NCI-H187 (cell line): ENCODE measurements at regions not wholly inside any gene's neighbourhood (a gene's known extent, or its start where the extent isn't known, plus 50 kb on each side); places are given as distances from the start of the nearest gene placed in this dataset.
"Not testable (repeated sequence)": the region's sequence is repeated elsewhere in the genome, so short reads cannot be mapped to it uniquely, and the experiment has no call there.

ENCODE experiments used
- DNase-seq, 2 experiments: peaks; one replicate each; lab custom pipeline; 2025; lab: John Stamatoyannopoulos, UW

DNA sequence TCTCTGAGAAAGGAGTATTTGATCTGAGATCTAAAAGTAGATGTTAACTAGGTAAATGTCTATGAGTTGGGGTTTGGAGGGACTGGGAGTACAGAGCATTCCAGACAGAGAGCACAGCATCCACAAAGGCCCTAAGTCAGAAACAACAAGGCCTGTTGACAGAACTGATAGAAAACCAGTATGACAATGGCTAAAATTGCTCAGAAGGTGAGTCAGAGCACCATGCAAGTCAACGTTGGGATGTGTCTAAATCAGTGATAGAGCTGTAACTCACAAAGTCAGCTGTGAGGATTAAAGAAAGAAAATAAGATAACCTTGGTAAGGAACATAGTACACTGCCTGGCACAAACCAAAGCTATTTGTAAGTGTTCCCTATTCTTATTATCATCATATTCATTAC lies 124.0 kb downstream of the CETN3 start:
- no peak for DNase-seq

- no peak for DNase-seq
Measured at GRCh38 chr5:90284375-90284774, 125.2 kb downstream of the CETN3 start.

- no peak for DNase-seq
Measured at GRCh38 chr5:90279091-90279490, 130.5 kb downstream of the CETN3 start.

DNA sequence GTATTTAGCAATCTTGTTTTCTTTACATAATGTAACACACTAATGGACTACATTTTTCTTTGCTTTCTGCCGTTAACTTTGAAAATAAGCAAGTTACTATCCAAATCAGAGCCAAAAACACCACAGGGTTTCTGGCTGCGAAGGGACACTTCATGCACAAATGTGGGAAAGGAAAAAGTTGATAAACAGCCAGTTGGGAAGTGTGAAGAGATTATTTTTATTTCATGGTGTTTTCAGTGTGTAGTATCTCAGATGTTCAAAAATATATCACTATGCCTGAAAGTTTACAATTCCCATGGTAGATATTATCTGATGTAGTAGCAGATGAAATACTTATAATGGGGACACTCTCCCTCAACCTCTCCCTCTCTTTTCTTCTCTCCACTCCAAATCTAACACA lies 135.3 kb downstream of the CETN3 start:
- no peak for DNase-seq

- DNase-seq = no peak
Measured at GRCh38 chr5:90267646-90268045, 141.9 kb downstream of the CETN3 start.

DNA sequence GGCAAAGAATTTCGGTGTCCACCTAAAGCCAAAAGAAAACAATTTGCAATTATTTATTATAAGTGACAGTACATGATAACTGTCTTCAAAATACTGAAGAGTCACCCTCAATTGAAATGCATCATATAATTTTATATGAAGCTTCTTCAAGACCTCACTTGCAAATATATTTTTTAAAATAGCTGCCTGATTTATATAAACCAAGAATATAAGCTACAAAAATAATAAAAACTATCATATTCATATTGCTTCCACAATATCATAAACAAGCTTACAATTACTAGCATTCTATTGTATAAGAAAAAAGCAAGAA lies 144.1 kb downstream of the CETN3 start:
- DNase-seq = no peak

DNA sequence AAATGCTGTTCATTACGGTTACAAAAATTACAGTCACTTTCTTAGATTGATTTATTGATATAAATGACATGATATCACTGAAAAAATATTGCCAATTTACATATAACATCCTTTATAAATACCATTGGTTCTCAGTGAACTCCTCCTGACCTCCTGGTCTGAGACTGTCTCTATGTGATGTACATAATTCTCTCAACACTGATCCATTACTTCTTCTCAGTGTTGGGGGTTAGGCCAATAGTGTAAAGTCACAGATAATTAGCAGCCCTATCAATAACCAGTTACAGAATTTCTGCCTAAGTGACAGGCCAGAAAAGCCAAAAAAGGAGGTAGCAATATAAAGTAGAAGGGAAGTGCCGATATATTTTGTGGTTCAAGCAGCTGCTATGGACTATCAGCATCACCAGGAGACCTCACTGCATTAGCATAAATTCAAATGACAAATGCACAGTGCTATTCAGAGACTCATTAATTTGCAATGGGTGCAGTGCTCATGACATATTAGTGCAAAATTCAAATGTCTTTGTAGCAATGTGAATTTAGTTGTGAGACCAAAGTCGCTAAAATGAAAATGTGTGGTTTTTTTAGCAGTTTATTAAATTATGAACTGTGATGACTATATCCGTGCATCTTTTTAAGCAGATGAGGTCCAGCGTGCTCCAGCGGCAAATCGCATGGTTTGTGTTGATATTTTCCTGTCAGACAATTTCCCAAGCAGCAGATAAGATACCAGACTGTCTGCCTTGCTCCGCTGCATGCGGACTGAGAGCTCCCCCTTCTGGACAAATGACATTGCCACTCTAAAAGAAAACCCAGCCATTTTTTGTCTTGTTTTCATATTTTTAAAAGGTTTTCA lies 144.6 kb downstream of the CETN3 start:
- peak; percentile 10 to 17 for DNase-seq

GRCh38 chr5:90263102-90263820 lies 146.3 kb downstream of the CETN3 start:
- no peak for DNase-seq

DNA sequence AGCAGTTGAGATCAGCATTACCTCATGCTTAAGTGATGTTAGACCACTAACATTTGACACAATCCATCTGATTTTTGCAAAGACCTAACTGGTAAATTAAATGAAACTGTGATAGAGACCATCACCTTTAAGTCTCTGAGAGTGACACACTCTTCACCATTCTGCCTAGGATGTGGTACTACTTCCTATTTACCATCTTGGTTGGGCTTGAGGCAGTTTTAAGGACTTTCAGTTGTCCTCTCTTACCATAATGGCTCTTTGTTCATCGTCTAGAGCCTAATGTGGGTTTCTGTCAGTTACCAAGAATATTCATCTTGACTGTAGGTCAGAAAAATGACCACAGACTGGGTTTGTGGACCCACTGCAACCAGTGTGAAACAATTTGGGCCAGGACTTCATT lies 158.1 kb downstream of the CETN3 start:
- no peak for DNase-seq

GRCh38 chr5:90248640-90249039 lies 160.9 kb downstream of the CETN3 start:
- DNase-seq = no peak

DNA sequence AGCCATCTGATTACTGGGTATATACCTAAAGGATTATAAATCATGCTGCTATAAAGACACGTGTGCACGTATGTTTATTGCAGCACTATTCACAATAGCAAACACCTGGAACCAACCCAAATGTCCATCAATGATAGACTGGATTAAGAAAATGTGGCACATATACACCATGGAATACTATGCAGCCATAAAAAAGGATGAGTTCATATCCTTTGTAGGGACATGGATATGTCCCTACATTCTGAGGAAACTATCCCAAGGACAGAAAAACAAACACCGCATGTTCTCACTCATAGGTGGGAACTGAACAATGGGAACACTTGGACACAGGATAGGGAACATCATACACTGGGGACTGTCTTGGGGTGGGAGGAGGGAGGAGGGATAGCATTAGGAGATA lies 165.7 kb downstream of the CETN3 start:
- DNase-seq = not testable (repeated sequence)

- no peak for DNase-seq
Measured at GRCh38 chr5:90233476-90233875, 176.1 kb downstream of the CETN3 start.

DNA sequence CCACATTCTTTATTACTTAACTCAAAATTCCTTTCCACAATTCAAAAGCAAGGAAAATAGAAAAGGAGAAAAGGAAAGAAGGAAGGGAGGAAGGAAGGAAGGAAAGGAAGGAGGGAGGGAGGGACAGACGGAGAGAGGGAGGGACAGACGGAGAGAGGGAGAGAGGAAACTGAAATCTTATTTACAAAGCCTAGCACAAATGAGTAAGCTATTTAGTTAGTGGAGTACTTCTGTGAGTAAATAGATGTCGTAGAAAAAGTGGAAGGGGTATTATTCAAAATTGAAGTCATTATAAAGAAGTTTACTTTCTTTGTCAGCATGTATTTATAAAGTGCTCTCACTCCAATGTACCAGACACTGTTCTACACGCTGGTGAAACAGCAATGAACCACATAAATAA lies 177.9 kb downstream of the CETN3 start:
- DNase-seq = no peak

- DNase-seq = no peak
Measured at GRCh38 chr5:90227683-90228082, 181.9 kb downstream of the CETN3 start.

GRCh38 chr5:90226433-90227099 lies 183.0 kb downstream of the CETN3 start:
- no peak for DNase-seq

DNA sequence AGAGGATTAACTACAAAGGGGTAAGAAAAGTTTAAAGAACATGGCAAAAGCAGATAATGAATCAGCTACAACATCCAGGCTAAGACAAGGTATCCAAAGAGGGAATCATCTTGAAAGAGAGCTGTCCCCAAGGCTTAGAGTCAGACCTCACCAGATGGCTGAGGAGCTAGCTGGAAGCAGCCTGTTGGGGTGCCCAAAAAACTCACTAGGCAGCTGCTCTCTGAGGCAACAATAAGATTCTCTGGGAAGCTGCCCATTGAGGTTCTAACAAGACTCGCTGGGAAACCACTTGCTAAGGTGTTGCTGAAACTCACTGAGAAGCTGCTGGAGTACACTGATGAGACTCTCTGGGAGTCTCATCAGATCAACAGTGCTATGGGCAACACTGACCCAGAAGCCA lies 185.2 kb downstream of the CETN3 start:
- DNase-seq = no peak

DNA sequence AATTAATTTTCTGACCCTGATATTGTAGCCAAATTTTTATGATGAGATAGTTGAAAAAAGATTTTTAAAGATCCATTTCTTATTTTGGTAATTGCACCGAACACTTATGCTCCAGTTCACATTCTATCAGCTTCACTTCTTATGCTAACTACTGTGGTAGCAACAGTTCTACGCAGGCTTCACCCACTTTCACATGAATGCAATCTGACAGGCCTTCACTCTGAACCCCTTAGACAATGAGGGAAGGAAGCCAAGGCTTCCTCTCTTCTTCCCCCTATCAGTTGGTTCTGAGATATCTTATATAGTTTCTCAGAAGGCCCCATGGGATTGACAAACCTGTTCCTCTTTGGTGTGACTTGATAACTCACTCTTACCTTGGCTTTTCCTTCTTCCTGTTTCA lies 185.8 kb downstream of the CETN3 start:
- DNase-seq = no peak

GRCh38 chr5:90221951-90222350 lies 187.6 kb downstream of the CETN3 start:
- DNase-seq = no peak

DNA sequence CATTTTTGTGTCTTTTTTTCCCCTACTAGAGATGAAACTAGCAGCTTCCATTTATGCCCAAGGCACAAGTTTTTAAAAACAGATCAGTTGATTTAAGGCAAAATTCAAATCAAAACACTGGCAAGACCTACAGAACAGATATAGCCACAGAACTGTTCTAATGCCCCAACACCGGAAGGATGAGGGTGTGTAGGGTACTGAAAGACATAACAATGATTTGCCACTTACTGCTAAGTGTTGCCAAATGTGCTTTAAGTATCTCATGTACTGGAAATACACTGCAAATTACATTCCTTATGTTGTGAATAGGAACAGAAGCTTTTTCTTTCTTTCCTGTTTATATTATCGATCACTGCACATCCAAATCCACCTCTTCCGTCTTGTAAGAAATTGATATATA lies 189.0 kb downstream of the CETN3 start:
- no peak for DNase-seq

GRCh38 chr5:90214991-90215390 lies 194.6 kb downstream of the CETN3 start:
- DNase-seq = no peak

DNA sequence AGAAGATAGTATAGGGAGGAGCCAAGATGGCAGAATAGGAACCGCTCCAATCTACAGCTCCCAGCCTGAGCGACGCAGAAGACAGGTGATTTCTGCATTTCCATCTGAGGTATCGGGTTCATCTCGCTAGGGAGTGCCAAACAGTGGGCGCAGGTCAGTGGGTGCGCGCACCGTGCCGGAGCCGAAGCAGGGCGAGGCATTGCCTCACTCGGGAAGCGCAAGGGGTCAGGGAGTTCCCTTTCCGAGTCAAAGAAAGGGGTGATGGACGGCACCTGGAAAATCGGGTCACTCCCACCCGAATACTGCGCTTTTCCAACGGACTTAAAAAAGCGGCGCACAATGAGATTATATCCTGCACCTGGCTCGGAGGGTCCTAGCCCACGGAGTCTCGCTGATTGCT lies 201.2 kb downstream of the CETN3 start:
- peak in 1 of 2 experiments; percentile 22 for DNase-seq

DNA sequence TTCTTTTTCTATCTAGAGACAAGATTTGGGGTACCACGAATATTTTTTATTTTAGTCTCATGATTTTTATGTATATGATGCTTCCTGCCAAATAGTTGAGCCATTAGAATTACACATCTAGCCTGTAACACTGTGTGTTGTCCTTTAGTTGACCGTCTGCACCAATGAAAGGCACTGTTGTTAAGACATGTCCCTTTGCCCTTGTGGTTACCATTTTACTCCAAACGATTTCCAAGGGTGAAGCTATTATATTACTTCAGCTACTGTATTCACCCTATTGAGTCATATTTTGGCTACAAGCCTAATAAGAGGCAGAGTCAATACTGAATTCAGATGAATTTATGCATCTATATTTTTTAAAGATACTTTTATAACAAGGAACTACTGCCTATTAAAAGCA lies 207.6 kb downstream of the CETN3 start:
- DNase-seq = no peak

GRCh38 chr5:90193185-90193822 lies 216.3 kb downstream of the CETN3 start:
- no peak for DNase-seq
